ENCODE measurements at regions not wholly inside any gene's neighbourhood (a gene's known extent, or its start where the extent isn't known, plus 50 kb on each side); places are given as distances from the start of the nearest gene placed in this dataset.
"Not testable (repeated sequence)": the region's sequence is repeated elsewhere in the genome, so short reads cannot be mapped to it uniquely, and the experiment has no call there.

DNA sequence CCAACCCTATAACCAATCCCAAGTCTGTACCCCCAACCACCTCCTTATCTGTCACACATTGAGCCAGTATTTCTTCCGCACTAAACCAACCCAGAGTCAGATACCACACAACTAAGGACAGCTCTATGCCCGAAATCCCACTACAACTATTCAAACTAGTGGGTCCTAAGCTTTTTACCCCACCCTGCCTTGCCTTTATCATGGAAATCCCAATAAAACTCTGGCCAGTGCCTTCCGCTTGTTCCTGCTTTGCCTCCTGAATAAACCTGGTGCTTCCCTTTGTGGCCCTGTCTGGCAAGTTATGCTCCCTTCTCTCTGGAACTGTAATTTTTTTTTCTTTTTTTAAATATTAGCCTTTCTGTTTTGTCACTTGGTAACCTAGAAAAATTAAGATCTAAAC lies 493.3 kb upstream of the SYT1 start:
- TF ChIP-seq, protein P1, sequence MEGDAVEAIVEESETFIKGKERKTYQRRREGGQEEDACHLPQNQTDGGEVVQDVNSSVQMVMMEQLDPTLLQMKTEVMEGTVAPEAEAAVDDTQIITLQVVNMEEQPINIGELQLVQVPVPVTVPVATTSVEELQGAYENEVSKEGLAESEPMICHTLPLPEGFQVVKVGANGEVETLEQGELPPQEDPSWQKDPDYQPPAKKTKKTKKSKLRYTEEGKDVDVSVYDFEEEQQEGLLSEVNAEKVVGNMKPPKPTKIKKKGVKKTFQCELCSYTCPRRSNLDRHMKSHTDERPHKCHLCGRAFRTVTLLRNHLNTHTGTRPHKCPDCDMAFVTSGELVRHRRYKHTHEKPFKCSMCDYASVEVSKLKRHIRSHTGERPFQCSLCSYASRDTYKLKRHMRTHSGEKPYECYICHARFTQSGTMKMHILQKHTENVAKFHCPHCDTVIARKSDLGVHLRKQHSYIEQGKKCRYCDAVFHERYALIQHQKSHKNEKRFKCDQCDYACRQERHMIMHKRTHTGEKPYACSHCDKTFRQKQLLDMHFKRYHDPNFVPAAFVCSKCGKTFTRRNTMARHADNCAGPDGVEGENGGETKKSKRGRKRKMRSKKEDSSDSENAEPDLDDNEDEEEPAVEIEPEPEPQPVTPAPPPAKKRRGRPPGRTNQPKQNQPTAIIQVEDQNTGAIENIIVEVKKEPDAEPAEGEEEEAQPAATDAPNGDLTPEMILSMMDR (IDR thresholded peaks at IDR 0.05; ENCODE audit: low read depth, low read length, missing control alignments) = no peak

DNA sequence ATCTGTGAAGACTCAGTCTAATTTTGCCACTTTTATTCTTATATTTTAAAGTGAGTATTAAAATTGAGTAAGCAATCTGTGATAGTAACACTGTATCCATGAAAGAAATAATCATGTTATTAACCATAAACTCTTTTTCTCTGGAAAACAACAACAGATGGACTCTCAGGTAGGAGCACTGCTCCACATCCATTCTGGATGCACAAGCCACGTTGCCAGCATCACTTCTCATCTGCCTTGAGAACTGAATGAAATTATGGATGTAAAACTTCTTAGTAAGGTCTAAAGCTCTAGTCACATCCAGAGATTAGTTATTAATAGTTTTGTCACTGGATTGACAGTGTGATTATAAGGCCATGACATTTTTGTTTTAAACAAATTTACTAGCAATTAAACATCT lies 489.1 kb upstream of the SYT1 start:
- DNase-seq (ENCODE audit: low read depth) = no peak
- TF ChIP-seq, protein P1 (IDR thresholded peaks at IDR 0.05; ENCODE audit: low read depth, low read length, missing control alignments) = no peak
- no peak overlapping the region for H3K4me3 ChIP-seq (ENCODE audit: low read depth, low read length)

More for the DNA sequence above, 493.3 kb upstream of the SYT1 start:
- no peak overlapping the region for H3K4me3 ChIP-seq (ENCODE audit: low read depth, low read length)
- DNase-seq (ENCODE audit: low read depth) = no peak

DNA sequence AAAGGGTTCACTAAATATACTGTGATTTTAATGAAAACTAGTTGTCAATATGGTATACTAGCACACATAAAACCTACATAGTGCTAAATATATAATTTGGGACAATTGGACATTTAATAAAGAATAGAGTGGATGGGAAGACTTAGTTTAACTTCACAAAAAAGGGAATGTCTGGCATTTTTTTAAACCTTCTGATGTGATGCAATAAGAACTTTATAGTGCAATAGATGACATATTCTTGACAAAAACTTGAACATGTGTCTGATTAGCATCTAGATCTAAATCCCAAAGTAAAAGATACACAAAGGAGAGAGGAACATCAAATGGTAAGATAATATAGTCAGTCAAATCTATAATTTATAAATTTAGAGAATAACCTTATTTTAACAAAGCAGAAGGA lies 488.3 kb upstream of the SYT1 start:
- no peak overlapping the region for H3K4me3 ChIP-seq (ENCODE audit: low read depth, low read length)
- no peak for DNase-seq (ENCODE audit: low read depth)
- TF ChIP-seq, protein P1 (IDR thresholded peaks at IDR 0.05; ENCODE audit: low read depth, low read length, missing control alignments) = no peak

DNA sequence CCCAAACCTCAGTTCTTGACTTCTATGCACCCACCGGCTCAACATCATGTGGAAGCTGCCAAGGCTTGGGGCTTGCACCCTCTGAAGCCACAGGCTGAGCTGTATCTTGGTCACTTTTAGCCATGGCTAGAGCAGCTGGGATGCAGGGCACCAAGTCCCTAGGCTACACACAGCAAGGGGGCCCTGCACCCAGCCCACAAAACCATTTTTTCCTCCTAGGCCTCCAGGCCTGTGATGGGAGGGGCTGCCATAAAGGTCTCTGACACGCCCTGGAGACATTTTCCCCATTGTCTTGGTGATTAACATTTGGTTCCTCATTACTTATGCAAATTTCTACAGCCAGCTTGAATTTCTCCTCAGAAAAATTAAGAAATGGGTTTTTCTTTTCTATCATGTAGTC lies 485.5 kb upstream of the SYT1 start:
- DNase-seq (ENCODE audit: low read depth); H3K4me3 ChIP-seq (ENCODE audit: low read depth, low read length): not testable (repeated sequence)

DNA sequence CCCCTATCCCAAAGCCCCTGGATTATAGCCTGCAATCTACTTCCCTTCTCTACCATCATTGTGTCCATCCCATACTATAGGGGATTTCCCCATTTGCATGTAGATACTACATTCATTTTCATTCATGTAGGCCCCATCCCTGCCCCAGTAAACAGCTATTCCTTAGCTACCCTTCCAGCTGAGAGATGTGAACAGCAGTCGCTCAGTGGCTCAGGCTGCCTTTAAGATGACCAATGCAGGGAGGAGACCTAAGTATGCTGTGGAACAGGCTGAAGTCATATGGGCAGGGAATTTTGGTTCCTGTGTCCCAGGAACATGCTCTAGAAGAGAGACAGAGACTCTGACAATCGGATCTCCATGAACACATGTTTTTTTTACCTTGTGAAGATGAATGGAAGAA lies 481.2 kb upstream of the SYT1 start:
- TF ChIP-seq, protein P1 (IDR thresholded peaks at IDR 0.05; ENCODE audit: low read depth, low read length, missing control alignments) = no peak
- no peak for DNase-seq (ENCODE audit: low read depth)
- H3K4me3 ChIP-seq (ENCODE audit: low read depth, low read length) = no peak overlapping the region

DNA sequence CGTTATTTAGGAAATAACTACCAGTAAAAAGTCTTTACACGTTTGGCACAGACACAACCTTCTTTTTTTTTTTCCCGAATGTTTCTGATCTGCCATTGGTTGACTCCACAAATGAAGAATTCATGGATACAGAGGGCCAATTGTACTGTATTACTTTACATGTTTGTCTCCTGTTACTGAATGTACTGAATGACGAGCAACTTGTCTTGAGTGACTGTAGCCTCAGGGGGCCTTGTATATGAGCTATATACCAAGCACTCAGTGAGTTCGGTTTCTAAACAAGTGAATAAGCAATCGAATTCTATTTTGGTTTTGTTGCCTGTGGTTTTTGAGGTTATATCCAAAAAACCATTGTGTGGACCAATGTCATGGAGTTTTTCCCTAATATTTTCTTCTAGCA lies 480.0 kb upstream of the SYT1 start:
- H3K4me3 ChIP-seq (ENCODE audit: low read depth, low read length) = no peak overlapping the region
- TF ChIP-seq, protein P1 (IDR thresholded peaks at IDR 0.05; ENCODE audit: low read depth, low read length, missing control alignments) = no peak
- DNase-seq (ENCODE audit: low read depth) = no peak

DNA sequence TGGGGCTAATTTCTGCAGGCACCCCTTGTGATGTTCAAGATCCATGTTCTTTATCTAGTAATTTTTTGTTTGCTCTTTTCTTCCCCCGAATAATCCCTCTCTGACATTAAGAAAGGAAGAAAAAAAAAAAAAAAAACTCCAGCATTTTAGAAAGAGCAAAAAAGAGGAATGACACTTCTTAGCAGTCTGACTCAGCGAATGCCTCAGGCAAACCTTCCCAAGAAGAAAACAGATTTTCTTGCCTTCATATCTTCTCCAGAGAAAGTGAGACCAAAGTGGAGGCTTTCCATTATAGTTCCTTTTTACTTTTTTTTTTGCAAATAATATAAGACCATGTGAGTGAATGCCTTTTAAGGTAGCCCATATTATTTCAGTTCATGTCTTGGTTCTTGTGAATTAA lies 479.0 kb upstream of the SYT1 start:
- no peak overlapping the region for H3K4me3 ChIP-seq (ENCODE audit: low read depth, low read length)
- no peak for DNase-seq (ENCODE audit: low read depth)
- TF ChIP-seq, protein P1 (IDR thresholded peaks at IDR 0.05; ENCODE audit: low read depth, low read length, missing control alignments) = no peak

DNA sequence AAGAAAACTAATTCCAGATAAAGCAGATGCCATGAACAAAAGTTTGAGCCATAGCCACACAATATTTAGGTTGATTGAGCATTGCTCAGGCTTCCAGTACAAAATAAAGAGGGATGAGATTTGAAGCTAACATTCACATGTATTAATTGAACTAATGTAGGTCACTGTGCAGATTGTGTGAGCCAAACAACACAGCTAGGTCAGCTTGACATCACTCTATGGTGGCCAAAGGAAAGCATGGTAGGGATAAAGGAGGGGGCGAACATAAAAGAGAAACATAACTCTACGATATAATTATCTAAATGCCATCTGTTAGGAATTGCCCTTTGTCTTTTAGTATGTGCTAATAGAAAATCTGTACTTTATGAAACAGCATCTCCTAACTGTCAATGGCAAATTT lies 477.7 kb upstream of the SYT1 start:
- H3K4me3 ChIP-seq (ENCODE audit: low read depth, low read length) = no peak overlapping the region
- TF ChIP-seq, protein P1 (IDR thresholded peaks at IDR 0.05; ENCODE audit: low read depth, low read length, missing control alignments) = no peak
- no peak for DNase-seq (ENCODE audit: low read depth)
